GM19238 (cell line): ENCODE measurements at regions not wholly inside any gene's neighbourhood (a gene's known extent, or its start where the extent isn't known, plus 50 kb on each side); places are given as distances from the start of the nearest gene placed in this dataset.

Experiments used
- DNase-seq: peaks from one replicate; pipeline ENCODE4 v3.0.0; 2011; ENCODE audit warnings: low spot score; ENCODE audit not compliant: insufficient read length

DNA sequence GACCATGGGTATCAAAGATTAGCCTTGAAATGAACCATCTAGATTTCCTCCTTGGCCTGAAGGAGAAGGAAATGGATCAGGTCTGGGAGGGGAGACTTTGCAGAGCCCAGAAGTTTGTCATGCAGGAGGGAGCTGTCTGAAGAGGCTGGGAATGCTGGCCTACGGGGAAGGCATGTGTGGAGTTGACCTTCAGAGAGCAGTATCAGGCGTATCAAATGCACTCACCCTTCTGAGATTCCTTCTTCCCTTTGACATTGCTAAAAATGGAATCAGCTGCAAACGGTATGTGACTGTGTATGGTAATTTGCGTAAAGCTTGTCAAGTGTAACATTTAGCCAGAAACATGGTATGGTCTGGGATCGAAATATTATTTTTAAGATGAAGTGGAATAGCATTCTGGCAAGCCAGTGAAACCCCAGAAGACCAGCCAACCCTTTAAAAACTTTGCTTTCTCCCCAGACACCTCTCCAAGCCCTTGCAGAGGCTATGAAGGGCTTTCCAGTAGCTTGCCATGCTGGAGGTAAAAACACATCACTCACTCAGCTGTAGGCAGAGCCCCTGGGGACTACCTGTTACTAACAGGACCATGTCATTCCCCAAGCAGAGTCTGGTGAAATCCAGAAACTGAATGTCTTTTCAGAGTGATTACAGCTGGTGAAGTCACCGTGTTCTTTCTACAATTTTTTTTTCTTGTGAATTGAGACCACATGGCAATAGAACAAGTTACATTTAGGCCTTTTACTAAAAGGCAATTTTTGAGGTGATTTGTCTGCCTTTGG, 174.7 kb upstream of the SLC24A5 start:
- no peak for DNase-seq

DNA sequence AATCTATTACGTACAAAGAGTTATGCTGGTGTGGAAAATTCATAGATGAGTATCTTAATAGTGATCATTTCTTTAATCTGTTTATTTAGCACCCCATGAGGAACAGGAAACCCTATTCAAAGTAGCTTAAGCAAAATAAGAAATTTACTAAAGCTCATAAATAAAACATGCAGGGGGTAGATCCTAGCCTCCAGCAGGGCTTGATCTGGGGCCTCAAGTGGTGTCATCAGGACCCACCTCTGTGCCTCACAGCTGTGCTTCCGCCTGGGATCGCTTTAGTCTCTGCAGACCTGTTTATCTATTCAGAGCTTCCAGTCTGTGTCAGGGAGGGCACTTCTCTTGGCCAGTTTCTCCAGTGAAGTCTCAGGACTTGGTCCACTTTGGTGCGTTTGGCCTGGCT, 171.0 kb upstream of the SLC24A5 start:
- no peak for DNase-seq

DNA sequence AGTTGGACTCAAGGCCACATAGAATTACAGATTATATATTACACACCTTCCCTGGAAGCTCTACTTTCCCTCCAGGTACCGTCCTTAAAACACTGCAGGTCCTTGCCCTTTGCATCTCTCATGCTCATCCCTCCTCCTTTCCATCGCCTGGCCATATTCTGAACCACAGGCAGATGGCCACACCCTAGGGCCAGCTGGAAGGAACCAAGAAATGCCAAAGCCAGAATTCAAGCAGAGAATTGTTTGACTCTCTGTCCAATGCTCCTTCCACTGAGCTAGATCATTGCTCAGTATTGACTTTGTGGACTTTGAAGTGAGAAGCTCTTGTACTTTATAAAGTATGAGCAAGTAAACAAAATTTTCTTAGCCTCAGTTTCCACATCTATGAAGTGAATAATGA, 170.3 kb upstream of the SLC24A5 start:
- DNase-seq, result no peak

DNA sequence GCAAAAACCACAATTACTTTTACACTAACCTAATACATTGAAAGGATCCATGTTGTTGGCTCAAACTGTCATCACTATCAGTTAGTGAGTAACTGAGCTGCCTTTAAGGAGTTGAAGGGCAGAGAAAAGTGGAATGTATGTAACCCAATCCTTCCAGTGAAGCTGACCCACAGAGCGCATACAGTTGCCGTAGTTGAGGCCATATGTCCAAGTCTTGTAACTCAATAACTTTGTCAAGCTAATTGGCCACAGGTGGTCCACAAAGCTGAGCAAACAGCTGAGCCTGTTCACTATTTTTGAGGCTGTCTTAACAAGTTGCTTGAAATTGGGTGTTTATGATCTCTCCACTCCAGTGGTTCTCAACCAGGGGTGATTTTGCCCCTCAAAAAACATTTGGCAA, 169.0 kb upstream of the SLC24A5 start:
- no peak for DNase-seq

DNA sequence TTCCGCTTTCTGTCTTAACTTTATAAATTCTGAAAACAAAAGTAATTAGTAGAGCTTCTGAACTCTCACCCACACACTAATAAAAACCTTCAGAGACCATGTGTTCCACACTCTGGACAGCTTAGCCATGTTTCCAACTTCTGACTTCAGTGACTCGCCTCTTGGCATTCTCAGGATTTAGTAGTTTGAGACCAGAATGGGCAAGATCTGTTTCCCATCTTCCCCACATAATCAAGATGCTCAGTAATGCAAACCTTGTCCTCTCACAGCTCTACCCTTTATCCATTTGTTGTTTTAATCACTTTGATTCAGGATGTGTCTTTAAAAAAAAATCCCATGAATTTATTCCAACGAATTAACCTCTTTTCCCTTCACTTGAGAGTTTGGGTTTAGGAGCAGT, 166.6 kb upstream of the SLC24A5 start:
- no peak for DNase-seq

DNA sequence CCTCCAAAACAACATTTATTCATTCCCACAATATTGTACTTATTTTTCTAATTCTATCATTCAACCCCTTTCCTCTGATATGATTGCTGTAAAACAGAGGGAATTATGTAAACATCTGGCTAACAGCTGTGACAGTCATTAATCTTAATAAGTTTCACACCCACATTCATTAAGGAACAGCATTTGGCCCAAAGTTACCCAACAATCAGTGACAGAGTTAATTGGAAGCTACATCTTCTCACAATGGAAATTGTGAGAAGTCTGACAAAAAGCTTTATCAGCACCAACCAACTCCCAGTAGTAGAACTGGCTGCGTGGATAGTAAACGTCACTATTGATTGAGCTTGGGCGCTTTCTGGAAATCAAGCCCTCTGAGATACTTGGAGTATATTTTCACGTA, 165.8 kb upstream of the SLC24A5 start:
- DNase-seq, result no peak

DNA sequence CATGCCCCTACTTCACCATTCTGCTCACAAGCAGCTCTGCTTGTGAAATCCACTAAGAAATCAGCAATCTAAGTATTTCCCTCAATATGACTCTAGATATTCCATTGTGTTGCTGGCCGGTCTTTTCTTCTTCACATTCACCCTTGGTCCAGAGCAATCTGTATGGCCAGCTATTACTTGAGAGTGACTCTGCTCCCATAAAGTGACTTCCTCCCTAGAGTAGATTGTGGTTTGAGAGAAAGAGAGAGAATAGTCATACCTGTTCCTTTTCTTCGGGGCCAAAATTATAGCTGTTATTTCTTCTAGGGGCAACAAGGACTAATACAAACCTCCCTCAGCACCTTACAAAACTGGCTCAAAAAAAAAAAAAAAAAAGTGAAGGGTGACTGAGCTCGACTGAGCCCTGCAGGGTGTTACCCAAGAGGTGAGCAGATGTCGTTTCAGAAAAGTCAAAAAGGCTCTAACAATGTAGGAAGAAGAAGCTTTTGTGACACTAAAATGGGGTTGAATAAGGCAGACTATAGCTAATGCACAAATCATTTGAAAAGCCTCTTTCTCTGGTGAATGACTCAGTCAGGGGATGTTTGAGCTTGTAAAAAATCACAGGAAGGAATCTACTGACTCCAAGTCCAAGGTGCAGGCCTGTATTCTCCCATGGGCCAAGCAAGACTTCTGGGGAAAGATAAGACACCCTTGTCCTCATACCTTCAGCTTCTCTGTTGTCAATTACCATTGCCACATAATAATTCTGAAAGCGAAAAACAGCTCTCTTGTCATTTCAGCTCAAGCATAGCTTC, 161.0 kb upstream of the SLC24A5 start:
- no peak for DNase-seq

DNA sequence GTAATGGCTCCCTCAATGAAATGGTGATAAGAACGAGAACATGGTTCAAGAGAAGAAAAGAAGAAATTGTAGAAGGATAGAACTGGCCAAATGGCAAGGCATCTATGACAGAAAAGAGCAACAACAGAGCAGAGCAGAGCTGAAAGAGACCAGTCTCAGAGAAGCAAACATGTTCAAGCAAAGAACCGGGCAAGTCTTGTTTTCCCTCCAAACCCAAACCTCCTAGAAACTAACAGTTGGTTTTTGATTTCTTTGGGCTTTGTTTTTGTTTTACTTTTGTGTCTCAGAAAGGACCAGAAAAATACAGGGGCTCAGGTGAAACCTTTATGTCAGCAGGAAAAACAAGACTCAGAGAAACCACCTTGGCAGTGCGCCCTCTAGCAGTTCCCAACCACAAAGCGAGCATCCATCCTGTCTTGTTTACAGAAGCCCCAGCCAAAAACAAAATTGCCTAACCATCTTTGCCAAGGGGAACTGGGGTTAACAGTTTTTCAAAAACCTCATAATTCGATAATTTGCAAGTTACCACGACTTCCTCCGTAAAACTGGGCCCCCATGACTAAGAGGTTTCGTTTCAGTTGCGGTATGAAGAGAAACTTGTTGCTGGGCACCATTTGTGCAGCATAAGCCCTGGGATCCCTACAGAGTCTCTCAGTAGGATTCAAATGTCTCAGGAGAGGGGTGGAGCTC, 159.2 kb upstream of the SLC24A5 start:
- peak; percentile 19 for DNase-seq

DNA sequence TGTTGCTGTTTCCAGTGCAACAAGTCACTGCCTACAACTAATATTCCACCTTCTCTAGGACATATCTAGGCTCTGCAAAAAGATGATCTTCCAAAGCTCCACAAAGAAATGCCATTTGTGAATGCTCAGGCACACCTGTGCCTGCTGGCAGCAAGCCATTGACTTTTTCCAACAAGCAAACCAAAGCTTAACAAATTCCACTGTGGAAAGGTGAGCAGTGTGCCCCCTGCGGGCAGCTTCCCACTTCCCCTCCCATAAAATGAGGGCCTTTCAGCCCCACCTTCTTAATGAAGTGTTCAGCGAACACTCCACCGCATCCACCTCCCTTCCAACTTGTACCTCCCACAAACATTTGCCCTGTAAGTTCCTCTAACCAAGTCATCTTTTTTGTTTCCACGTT, 157.5 kb upstream of the SLC24A5 start:
- no peak for DNase-seq

DNA sequence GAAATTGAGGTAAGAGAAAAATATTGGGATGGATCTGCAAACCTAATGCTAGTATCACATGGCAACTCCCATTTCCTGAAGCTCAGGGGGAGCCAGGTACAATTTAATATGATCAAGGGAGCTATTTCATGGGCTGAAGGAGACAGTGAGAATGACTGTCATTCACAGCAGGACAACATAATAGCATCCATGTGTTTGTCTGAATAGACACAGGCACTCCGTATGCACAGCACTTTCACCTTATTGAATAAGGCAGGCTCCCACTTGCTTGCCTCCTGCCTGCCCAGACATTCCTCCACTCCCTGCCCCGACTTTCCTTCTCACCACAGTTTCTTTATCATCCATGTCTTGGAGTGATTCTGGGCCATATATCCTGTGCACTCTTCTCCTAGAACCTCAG, 156.6 kb upstream of the SLC24A5 start:
- DNase-seq, result no peak

DNA sequence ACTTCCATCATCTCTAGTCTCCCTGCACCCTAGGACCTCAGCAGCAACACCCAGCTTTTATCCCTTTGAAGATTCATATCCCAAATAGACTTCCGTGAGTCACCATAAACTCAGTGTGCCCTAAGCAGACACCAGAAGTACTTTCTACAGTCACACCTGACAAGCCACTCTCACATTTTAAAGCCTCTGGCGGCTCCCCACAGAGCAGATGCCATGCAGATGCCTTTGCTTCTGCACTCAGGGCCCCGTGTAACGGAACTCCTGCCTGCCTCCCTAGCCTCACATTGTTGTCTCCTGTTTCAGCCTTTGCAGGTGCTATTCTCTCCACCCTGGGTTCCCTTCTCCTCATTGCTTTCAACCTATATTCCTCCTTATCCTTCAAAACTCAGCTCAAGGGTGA, 155.5 kb upstream of the SLC24A5 start:
- no peak for DNase-seq

DNA sequence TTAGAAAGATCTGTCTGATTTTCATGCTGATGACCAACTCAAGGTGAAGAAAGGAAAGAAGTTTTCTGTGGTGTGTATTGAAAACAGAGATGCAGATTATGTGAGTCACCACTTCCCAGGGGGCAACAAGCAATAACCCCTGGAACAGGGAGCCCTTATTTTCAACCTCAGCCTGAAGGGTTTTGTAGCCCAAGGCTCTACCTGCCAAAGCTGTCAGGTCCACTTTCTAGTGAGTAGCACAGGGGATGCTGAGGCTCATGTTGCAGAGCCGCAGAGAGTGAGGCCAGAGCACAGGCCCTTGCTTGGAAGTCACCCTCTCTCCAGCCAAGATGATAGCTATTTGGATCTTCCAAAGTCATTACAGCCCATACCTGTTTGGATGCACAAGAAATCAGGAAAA, 152.2 kb upstream of the SLC24A5 start:
- no peak for DNase-seq

DNA sequence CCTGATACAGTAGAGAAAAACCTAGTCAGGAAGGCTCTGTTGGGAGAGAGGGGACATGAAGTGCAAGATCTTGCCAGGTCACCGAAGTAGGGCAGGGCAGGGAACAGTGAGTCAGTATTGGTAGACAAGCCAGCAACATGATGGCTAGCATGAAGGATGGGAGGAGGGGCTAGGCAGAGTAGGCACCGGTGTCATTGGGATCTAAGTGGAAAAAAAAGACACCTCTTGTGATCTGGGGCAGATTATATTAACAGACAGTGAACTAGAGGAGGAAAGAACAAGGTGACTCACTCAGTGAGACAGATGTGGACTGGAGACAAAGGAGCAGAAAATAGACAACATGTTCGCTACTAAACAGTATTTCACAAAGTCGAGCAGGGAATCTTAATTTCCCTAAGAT, 149.2 kb upstream of the SLC24A5 start:
- no peak for DNase-seq

DNA sequence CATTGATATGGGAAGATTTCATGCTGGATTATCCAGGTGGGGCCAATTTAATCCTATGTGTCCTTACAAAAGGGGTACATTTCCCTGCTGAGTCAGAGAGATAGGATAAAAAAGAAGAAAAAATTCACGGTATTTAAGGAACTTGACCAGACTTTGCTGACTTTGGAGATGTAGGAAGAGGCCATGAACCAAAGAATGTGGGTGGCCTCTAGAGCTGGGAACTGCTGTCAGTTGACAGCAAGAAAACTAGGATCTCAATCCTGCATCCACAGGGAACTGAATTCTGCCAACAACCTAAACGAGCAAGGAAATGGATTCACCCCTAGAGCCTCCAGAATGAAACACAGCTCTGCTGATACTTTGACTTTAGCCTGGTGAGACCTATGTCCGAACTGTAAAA, 148.1 kb upstream of the SLC24A5 start:
- DNase-seq, result no peak

DNA sequence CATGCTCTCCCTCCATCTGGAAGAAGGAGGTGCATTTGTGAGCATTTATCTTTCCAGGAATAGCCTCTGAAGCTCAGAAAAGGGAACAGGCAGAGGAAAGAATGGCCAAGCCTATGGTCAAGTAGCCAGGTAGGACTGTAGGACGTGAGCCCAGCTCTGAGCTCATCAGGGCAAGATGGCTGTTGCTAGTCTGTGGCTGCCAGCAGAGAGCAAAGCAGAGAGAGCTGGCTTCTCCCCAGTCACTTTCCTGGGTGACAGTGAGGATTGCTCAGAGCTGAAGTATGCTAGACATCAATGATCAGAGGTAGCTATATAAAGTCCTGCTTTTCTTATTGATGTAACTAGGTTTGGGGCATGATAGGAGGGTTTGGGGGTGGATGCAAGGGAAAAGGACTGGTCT, 146.1 kb upstream of the SLC24A5 start:
- no peak for DNase-seq

DNA sequence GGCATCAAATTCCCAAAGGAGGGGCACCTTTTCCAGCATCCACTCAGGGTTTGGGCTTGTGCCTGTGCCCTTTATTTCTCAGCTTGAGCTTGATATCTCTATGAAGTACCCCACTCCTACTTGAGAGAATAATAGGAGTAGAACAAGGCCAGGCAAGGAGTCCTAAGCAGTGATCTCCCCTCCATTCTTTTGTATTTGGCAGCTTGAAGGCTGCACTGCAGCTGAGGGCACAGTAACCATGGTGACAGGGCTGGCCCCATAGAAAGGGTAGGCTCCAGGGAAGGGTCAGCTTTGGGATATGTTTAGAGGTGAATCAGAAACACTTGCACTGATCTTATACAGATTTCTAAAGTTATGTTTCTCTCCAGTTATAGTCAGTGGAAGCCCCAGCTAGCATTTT, 145.4 kb upstream of the SLC24A5 start:
- no peak for DNase-seq

DNA sequence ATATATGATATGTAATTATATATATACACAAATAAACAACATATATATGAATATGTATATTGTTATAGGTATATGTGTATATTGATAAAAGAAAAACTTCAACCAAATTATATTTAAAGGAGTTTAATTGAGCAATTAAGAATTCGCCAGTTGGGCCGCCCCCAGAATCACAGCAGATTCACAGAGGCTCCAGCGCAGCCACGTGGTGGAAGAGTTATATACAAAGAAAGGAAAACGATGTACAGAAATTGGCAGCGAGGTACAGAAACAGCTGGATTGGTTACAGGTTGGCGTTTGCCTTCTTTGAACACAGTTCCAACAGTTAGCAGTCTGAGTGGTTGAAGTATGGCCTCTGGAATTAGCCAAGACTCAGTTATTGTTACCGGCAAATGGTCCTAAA, 137.3 kb upstream of the SLC24A5 start:
- no peak for DNase-seq

DNA sequence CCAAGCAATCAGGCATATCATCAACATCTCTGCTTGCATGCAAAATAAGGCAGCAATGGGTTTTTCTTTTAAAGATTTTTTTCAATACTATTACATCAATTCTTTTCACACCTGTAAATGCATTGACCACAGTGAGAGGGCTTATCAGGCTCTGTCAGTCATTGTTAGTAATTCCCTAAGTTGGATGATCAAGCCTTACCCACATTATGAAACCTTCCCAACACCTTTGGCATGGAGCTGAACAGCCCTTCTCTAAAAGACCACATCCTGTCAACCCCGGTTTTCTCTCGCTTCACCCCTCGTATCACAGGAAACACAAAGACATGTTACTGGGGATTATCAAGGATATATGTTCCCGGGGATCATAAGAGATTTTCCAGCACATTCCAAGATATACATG, 135.2 kb upstream of the SLC24A5 start:
- DNase-seq, result no peak

DNA sequence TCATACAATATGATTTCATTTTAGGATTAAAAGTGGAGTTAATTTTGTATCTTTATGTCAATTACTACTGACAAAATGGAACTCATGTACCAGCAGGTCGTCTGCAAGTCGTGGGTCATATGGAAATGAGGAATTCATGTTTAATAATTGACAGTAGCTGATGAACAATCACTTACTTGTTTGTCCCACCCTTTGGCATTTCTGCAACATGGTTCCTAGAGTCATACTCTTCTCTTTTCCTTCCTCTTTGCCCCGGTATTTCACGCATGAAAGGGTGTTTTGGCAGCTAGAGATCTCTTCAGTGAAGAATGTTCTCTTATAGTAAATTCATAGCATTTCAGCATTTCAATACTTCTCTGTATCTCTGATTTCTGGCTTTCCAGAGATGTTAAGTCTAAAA, 133.3 kb upstream of the SLC24A5 start:
- no peak for DNase-seq

DNA sequence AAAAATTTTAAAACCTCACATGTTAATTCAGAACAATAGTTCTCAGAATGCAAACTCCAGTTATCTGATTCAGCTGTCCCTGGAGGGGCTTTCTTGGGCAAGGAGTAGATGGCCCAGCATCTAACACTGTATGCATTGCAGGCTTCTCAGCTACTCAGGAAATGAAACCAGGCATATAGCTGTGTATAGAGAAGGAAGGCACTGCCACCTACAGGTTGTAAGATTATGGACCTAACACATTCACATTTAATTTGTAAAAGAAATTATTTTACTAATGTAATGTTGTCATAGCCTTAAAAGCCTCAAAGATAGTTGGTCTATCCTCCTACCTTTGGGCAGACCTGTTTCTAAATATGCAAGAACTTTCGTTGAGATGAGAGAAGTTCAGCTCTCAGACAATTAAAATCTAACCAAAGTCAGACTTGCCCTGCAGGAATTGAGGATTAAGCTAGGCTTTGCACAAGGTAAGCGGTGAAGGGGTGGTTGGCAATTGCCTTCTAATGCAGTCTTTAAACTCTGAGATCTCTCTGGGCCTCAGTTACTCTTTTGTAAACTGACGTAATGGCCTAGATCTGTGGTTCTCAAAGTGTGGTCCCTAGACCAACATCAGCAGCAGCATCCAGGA, 132.8 kb upstream of the SLC24A5 start:
- DNase-seq, result peak; percentile 15

DNA sequence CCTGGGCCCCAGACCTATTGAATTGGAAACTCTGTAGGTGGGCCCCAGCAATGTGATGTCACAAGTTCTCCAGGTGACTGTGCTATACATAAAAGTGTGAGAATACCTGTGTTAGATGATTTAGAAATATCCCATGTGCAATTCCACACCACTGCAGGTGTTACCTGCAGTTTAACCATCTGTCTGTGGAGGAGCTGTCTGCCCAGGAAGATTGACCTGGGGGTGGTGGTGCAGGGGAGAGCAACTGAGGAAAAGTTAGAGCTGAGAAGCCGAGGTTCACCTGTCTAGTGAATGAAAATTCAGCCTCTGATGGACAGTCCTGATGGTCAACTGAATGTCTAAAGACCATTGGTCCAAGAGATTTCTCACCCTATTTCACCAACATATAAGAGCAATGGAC, 132.2 kb upstream of the SLC24A5 start:
- DNase-seq, result no peak

DNA sequence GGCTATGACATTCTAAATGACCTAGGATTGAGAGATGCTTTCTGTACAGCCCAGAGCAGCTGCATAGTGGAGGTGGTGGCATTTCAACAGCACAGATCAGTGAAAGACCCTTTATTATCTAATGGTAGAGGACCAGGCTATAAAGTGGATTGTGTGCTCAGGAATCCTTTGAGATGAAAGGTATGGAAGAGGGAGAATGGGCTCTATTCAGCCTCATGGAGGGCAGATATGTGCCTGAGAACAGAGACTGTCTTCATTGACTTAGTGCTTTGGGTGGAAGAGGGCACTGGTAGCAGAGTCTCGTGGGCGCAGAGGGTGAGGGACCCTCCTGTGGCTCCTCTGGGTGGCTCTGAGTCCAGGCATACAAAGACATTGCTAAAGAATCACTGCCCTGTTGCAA, 130.0 kb upstream of the SLC24A5 start:
- no peak for DNase-seq
